ENCODE measurements at regions not wholly inside any gene's neighbourhood (a gene's known extent, or its start where the extent isn't known, plus 50 kb on each side); places are given as distances from the start of the nearest gene placed in this dataset.

DNA sequence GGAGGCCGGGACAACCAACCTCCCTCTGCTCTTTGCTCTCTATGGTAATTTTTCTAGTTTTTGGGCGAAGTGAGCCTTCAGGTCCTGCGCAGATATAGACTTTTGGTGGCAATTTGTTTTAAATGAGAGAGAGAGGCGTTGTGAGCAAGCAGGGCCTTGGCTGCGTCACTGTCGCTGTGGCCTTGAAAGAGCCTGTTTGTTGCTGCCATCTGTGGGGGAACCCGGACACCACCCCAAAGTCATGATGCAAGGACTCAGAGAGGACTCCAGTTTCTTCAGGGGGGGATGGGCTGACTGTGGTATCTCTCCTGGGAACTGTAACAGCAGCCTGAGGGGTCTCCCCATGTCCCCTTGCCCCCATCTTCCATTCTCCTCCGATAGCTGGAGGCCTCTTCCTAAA lies 462.7 kb upstream of the SULF2 start:
- no peak for DNase-seq (ENCODE audit: low read depth)
- no peak overlapping the region for H3K4me3 ChIP-seq (ENCODE audit: low read depth, low read length)
- TF ChIP-seq CTCF (IDR thresholded peaks at IDR 0.05; ENCODE audit: insufficient read depth, low read length), result no peak

- DNase-seq (ENCODE audit: low read depth), result no peak
- TF ChIP-seq CTCF (IDR thresholded peaks at IDR 0.05; ENCODE audit: insufficient read depth, low read length), result no peak
- H3K4me3 ChIP-seq (ENCODE audit: low read depth, low read length), result no peak overlapping the region
These were observed 460.9 kb upstream of the SULF2 start for GRCh38 chr20:48246061-48246790.

GRCh38 chr20:48242623-48243022 lies 457.3 kb upstream of the SULF2 start:
- no peak overlapping the region for H3K4me3 ChIP-seq (ENCODE audit: low read depth, low read length)
- no peak for TF ChIP-seq CTCF (IDR thresholded peaks at IDR 0.05; ENCODE audit: insufficient read depth, low read length)
- DNase-seq (ENCODE audit: low read depth), result no peak

DNA sequence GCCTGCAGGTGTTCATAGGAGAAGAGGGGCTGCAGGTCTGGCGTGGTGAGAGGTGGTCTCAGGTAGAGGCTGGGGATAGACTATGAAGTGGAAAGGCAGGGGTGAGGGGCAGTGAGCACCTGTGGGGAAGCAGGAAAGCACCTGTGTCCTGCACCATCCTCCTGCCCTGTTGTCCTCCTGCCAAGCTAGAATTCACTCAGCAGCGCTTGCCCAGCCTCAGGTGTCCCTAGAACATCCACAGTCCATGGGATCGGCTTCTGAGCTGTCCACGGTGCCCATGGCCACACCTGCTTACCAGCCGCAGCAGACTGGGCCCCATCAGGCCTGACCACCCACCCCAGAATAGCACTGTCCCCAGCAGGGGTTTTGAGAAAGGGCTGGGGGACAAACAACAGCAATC lies 456.2 kb upstream of the SULF2 start:
- DNase-seq (ENCODE audit: low read depth), result no peak
- TF ChIP-seq CTCF (IDR thresholded peaks at IDR 0.05; ENCODE audit: insufficient read depth, low read length), result no peak
- H3K4me3 ChIP-seq (ENCODE audit: low read depth, low read length), result no peak overlapping the region

GRCh38 chr20:48238781-48239180 lies 453.5 kb upstream of the SULF2 start:
- TF ChIP-seq CTCF (IDR thresholded peaks at IDR 0.05; ENCODE audit: insufficient read depth, low read length), result no peak
- H3K4me3 ChIP-seq (ENCODE audit: low read depth, low read length), result no peak overlapping the region
- peak; percentile 5 for DNase-seq (ENCODE audit: low read depth)

GRCh38 chr20:48238326-48238725 lies 453.0 kb upstream of the SULF2 start:
- peak; percentile 17 for DNase-seq (ENCODE audit: low read depth)
- no peak for TF ChIP-seq CTCF (IDR thresholded peaks at IDR 0.05; ENCODE audit: insufficient read depth, low read length)
- H3K4me3 ChIP-seq (ENCODE audit: low read depth, low read length), result no peak overlapping the region
